ENCODE measurements at regions not wholly inside any gene's neighbourhood (a gene's known extent, or its start where the extent isn't known, plus 50 kb on each side); places are given as distances from the start of the nearest gene placed in this dataset.

- no peak for TF ChIP-seq CTCF (IDR thresholded peaks at IDR 0.05; ENCODE audit: borderline replicate concordance, control extremely low read depth, extremely low read depth, insufficient read depth, missing control alignments)
- in situ Hi-C loops (cut with MboI; ENCODE audit: low sequenced_read_pairs, unreplicated experiment), result no loop called here
- DNase-seq (ENCODE audit: low spot score), result no peak
These were observed 86.9 kb upstream of the RPS23 start for GRCh38 chr5:82365026-82365425.

- TF ChIP-seq CTCF (IDR thresholded peaks at IDR 0.05; ENCODE audit: borderline replicate concordance, control extremely low read depth, extremely low read depth, insufficient read depth, missing control alignments), result no peak
- in situ Hi-C loops (cut with MboI; ENCODE audit: low sequenced_read_pairs, unreplicated experiment), result no loop called here
- DNase-seq (ENCODE audit: low spot score), result no peak
These were observed 86.3 kb upstream of the RPS23 start for GRCh38 chr5:82364497-82364896.

DNA sequence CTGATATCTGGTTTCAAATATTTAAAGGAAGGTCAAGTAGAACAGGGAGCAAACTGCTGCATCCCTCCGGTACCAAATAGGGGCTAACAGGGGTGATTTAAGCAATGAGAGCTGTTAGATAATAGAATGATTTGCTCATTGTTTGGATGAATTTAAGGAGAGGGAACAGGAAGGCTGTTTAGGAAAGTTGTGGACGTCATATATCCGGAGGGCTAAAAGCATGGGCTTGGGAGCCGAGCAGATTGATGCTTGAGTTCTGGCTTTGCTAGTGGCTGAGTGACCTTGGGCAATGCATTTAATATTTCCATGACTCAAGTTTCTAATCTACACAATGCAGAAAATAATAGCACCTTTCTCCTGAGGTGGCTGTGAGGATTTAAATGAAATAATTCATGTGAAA lies 85.4 kb upstream of the RPS23 start:
- DNase-seq (ENCODE audit: low spot score), result no peak
- no peak for TF ChIP-seq CTCF (IDR thresholded peaks at IDR 0.05; ENCODE audit: borderline replicate concordance, control extremely low read depth, extremely low read depth, insufficient read depth, missing control alignments)
- in situ Hi-C loops (cut with MboI; ENCODE audit: low sequenced_read_pairs, unreplicated experiment), result no loop called here

- in situ Hi-C loops (cut with MboI; ENCODE audit: low sequenced_read_pairs, unreplicated experiment), result no loop called here
- DNase-seq (ENCODE audit: low spot score), result no peak
- TF ChIP-seq CTCF (IDR thresholded peaks at IDR 0.05; ENCODE audit: borderline replicate concordance, control extremely low read depth, extremely low read depth, insufficient read depth, missing control alignments), result no peak
These were observed 84.5 kb upstream of the RPS23 start for GRCh38 chr5:82362636-82363035.

DNA sequence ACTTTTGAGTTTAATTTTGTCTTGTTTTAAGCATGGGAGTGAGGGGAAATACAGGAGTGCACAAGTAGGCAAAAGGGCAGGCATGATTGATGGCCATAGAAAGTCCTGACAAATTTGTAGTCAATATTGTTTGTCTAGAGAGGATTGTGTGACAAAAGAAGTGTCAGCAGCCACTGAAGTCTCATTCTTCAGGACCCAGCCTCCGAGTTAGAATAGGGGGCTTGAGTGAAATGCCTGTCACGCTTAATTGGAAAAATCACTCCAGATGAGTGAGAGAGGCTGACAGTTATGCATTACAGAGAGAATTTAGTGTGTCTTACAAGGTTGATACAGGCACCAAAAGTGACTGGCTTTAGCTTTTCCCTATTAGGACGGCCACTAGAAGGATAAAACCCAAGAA lies 81.9 kb upstream of the RPS23 start:
- TF ChIP-seq CTCF (IDR thresholded peaks at IDR 0.05; ENCODE audit: borderline replicate concordance, control extremely low read depth, extremely low read depth, insufficient read depth, missing control alignments), result no peak
- in situ Hi-C loops (cut with MboI; ENCODE audit: low sequenced_read_pairs, unreplicated experiment), result no loop called here
- no peak for DNase-seq (ENCODE audit: low spot score)

DNA sequence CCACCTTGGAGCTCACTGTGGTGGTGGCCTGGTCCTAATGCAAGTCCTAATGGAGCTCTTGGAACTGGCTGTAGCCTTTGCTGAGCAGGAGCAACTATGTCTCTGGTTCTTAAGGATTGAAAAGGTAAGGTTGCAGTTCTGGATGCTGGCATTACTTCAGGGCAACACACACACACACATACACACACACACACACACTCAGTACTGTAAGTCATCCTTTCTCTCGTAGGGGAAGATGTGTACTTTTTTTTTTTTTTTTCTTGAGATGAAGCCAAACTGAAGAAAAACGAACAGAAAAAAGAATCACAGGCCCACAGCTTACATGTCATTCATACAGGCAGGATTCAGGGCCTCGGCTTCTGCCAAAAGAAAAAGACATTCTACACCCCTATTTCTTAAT lies 81.1 kb upstream of the RPS23 start:
- in situ Hi-C loops (cut with MboI; ENCODE audit: low sequenced_read_pairs, unreplicated experiment), result loop anchor here (10.0 kb wide), 2 partner anchors 1116 to 1206 kb away; partner anchors contain the start of gene VCAN
- TF ChIP-seq CTCF (IDR thresholded peaks at IDR 0.05; ENCODE audit: borderline replicate concordance, control extremely low read depth, extremely low read depth, insufficient read depth, missing control alignments), result no peak
- no peak for DNase-seq (ENCODE audit: low spot score)

DNA sequence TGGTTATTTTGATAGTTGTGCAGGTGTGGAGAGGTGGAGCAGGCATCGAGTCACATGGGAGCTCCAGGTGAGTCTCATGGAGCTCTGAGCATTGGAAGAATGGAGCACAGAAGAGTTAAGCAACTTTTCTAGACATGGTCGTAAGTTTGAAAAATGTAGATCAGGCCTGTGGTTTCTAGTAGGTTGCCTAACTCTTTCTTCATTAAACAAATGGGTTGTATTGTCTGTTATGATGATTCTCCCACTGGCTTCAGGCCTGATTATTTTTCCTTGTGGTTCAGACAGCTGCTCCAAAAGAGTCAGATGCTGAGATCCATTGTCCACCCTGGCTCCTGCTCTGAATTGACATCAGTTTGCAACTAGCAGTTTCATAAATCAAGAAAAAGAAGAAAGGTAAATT lies 80.3 kb upstream of the RPS23 start:
- in situ Hi-C loops (cut with MboI; ENCODE audit: low sequenced_read_pairs, unreplicated experiment), result loop anchor here (10.0 kb wide), 2 partner anchors 1116 to 1206 kb away; partner anchors contain the start of gene VCAN

More for the DNA sequence above, 80.3 kb upstream of the RPS23 start:
- no peak for DNase-seq (ENCODE audit: low spot score)
- no peak for TF ChIP-seq CTCF (IDR thresholded peaks at IDR 0.05; ENCODE audit: borderline replicate concordance, control extremely low read depth, extremely low read depth, insufficient read depth, missing control alignments)

All from GM13976 (cell line).